Dendritic cell treated with granulocyte-macrophage colony-stimulating factor and Interleukin-4, amounts not matched to agents 40 ng/mL and 50 ng/mL, for 4 days (primary cell): ENCODE measurements at regions not wholly inside any gene's neighbourhood (a gene's known extent, or its start where the extent isn't known, plus 50 kb on each side); places are given as distances from the start of the nearest gene placed in this dataset.

ENCODE experiments used
- H3K27ac Mint-ChIP-seq: one replicate; pipeline ENCODE4 v1.8.0; 2022; ENCODE audit warnings: mild to moderate bottlenecking, mixed read lengths
- H3K27me3 Mint-ChIP-seq: one replicate; pipeline ENCODE4 v1.8.0; 2022; ENCODE audit warnings: mild to moderate bottlenecking, mixed read lengths
- H3K36me3 Mint-ChIP-seq: one replicate; pipeline ENCODE4 v1.8.0; 2022; ENCODE audit warnings: low read depth, mixed read lengths
- H3K4me1 Mint-ChIP-seq: one replicate; pipeline ENCODE4 v1.8.0; 2022; ENCODE audit warnings: low read depth, mixed read lengths
- H3K4me3 Mint-ChIP-seq: one replicate; pipeline ENCODE4 v1.8.0; 2022; ENCODE audit warnings: mild to moderate bottlenecking, moderate library complexity, mixed read lengths
- H3K9me3 Mint-ChIP-seq: one replicate; pipeline ENCODE4 v1.8.0; 2022; ENCODE audit warnings: mixed read lengths
- intact Hi-C: fragments of 100-400 bp; cut with micrococcal nuclease; formaldehyde crosslinking; loops from one replicate; pipeline ENCODE4 v1.15.0; 2022

DNA sequence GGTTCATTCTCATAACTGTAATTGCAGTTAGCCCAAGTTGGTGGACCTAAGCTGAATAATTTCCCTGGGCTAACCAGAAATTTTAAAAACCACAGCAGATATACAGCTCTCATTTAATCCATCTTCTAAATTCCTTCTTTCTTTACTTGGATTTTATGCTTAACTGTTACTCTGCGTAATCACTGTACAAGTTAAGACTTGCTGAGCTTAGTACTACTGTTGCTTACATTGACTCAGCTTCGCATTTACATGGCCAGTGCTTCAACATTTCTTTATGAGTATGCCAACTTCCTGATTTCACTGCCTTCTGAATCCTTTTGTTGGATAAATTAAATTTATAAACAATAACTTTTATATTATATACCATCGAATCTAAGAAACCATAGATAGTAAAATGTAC, 147.4 kb downstream of the SLC38A4 start:
- H3K27me3 Mint-ChIP-seq: no peaks in the 10 kb centered on the region
- H3K27ac Mint-ChIP-seq: no peak overlapping the region
- H3K36me3 Mint-ChIP-seq: no peaks in the 10 kb centered on the region
- H3K4me3 Mint-ChIP-seq: no peak overlapping the region
- intact Hi-C loops: loop anchor here (10.0 kb wide), 1 partner anchor 346 kb away; no protein-coding TSS in a partner anchor
- H3K4me1 Mint-ChIP-seq: peaks cover 6% of the 10 kb centered on the region
- H3K9me3 Mint-ChIP-seq: peaks cover 3% of the 10 kb centered on the region

DNA sequence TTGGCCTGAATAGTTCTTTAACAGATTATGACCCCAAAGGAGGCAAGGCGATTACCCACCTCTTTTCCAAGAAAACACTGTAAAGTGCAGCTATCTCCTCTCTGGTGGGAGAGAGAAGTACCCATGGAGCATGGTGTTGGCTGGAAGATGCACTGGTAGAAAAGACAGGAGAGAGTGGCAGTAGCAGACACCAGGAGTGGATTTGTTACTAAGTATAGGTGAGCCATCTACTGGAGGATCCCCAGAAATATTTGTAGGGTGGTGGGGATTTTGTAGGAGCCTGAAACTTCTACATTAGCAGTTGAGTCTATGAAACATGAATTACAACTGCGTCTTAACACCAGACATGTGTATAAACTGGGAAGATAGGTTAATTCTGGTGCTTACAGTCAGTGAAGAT, 148.0 kb downstream of the SLC38A4 start:
- H3K27me3 Mint-ChIP-seq: no peaks in the 10 kb centered on the region
- no peak overlapping the region for H3K27ac Mint-ChIP-seq
- no peaks in the 10 kb centered on the region for H3K9me3 Mint-ChIP-seq
- no peak overlapping the region for H3K4me3 Mint-ChIP-seq
- H3K4me1 Mint-ChIP-seq: peaks cover 6% of the 10 kb centered on the region
- no peaks in the 10 kb centered on the region for H3K36me3 Mint-ChIP-seq
- intact Hi-C loops: loop anchor here (10.0 kb wide), 1 partner anchor 347 kb away; no protein-coding TSS in a partner anchor

DNA sequence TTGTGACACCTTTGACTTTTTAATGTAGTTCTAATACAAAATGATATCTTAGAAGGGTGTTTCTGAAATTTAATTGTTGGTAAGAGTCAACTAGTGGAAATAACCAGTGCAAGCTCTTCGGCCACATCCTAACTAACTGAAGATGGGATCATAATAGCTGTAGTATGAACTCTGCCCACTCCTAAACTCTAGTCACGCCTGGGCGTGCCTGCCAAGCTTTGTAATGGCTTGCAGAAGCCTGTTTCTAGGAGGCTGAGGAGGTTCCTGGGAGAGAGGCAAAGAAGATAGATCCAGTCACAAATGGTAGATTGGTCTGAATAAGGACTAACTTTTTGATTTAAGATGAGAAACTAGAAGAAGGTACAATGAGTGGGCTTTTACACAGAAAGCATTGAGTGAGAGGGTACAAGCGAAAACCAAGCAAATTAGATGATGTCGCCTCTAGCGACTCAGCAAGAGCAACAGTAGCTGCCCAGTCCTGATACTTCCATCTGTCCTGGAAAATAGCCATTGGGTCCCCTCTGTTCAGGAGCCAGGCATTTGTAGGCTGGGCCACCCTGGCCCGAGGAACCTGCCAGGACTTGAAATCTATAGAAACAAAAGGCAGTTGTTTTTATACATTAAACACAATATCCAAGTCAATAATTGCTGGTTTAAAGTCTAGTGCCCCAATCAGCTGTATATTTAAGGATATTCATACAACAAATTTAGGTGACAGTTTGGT, 148.8 kb downstream of the SLC38A4 start:
- Mint-ChIP-seq H3K27ac (no peak overlapping the region), H3K4me3 (no peak overlapping the region), H3K36me3 (no peaks in the 10 kb centered on the region), H3K9me3 (no peaks in the 10 kb centered on the region), H3K4me1 (peaks cover 6% of the 10 kb centered on the region), H3K27me3 (no peaks in the 10 kb centered on the region)
- intact Hi-C loops: loop anchor here (10.0 kb wide), 1 partner anchor 348 kb away; no protein-coding TSS in a partner anchor

DNA sequence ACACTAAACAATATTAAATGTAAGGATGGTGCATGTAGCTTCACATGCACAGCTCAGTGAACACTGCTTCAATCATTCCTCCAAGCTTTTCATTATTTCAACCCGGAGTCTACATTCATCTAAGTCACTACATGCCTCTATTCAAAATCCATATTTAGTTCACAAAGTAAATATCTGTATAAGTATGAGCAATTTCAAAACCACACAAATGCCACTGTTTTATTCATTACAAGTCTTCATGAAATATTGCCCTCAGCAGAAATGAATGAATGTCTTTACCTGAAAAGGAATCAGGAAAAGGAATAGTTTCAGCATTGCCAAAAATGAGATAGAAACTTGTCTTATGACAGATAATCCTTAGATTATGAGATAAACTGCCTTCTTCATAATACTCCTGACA, 149.4 kb downstream of the SLC38A4 start:
- Mint-ChIP-seq H3K27me3 (no peaks in the 10 kb centered on the region), H3K36me3 (no peaks in the 10 kb centered on the region), H3K27ac (no peak overlapping the region), H3K9me3 (no peaks in the 10 kb centered on the region), H3K4me1 (peaks cover 6% of the 10 kb centered on the region), H3K4me3 (no peak overlapping the region)
- intact Hi-C loops: loop anchor here (10.0 kb wide), 1 partner anchor 348 kb away; no protein-coding TSS in a partner anchor

DNA sequence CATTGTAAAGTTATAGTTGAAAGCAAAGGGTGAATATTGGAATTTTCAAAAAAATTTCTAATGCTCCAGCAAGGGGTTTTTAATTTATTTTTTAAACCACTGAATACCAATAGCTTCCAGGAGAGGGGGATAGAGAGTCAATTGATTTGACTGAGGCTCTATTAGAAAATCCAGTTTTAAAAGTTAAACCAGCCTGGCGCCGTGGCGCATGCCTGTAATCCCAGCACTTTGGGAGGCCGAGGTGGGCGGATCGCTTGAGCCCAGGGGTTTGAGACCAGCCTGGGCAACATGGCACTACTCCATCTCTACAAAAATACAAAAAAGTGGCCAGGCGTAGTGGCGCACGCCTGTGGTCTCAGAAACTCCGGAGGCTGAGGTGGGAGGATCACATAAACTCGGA, 150.1 kb downstream of the SLC38A4 start:
- H3K4me1 Mint-ChIP-seq: peaks cover 6% of the 10 kb centered on the region
- H3K36me3 Mint-ChIP-seq: no peaks in the 10 kb centered on the region
- intact Hi-C loops: loop anchor here (1.0 to 10.0 kb wide), 2 partner anchors 259 to 349 kb away; no protein-coding TSS in a partner anchor
- no peaks in the 10 kb centered on the region for H3K9me3 Mint-ChIP-seq
- no peak overlapping the region for H3K4me3 Mint-ChIP-seq
- no peak overlapping the region for H3K27ac Mint-ChIP-seq
- H3K27me3 Mint-ChIP-seq: no peaks in the 10 kb centered on the region

DNA sequence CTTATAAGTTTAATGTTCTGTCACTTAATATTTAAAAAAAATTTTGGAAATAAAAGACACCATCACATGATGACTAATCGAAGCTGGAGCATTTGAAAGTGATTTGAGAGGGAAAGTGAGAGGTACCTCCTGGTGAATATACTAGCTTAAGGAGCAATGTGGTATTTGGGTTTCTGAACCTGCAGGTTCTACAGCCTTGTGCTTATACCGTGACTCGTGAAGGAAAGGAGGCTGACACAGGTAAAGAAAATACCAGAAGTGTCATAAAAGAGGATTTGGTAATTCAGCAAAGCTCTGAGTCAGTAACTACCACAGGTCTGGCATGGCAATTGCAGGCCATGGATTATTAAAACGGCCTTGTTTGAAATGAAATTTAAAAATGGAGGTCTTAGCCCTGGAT, 151.0 kb downstream of the SLC38A4 start:
- no peak overlapping the region for H3K27ac Mint-ChIP-seq
- intact Hi-C loops: loop anchor here (1.0 to 10.0 kb wide), 2 partner anchors 260 to 350 kb away; no protein-coding TSS in a partner anchor
- H3K27me3 Mint-ChIP-seq: no peaks in the 10 kb centered on the region
- no peaks in the 10 kb centered on the region for H3K9me3 Mint-ChIP-seq
- no peaks in the 10 kb centered on the region for H3K36me3 Mint-ChIP-seq
- no peak overlapping the region for H3K4me3 Mint-ChIP-seq
- H3K4me1 Mint-ChIP-seq: peaks cover 6% of the 10 kb centered on the region

DNA sequence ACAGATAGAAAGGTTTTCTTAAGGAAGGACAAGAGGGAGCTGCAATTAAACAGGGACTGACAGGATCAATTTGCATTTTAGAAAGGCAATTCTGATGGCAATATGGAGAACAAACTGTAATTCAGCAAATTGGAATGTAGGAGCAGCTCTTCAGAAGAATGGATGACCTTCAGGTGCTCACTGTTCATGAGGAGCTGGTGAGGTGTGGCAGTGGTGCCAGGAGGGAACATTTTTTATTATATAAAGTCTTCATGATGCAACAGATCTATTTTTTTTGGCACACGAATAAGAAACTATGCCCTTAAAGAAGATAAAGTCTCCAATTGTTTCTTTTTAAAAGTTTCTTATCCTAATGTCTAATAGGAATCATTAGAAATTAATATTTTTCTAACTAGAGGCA, 151.7 kb downstream of the SLC38A4 start:
- no peaks in the 10 kb centered on the region for H3K27me3 Mint-ChIP-seq
- H3K4me1 Mint-ChIP-seq: peaks cover 6% of the 10 kb centered on the region
- no peaks in the 10 kb centered on the region for H3K36me3 Mint-ChIP-seq
- no peak overlapping the region for H3K4me3 Mint-ChIP-seq
- no peak overlapping the region for H3K27ac Mint-ChIP-seq
- intact Hi-C loops: loop anchor here (10.0 kb wide), 1 partner anchor 351 kb away; no protein-coding TSS in a partner anchor
- no peaks in the 10 kb centered on the region for H3K9me3 Mint-ChIP-seq

DNA sequence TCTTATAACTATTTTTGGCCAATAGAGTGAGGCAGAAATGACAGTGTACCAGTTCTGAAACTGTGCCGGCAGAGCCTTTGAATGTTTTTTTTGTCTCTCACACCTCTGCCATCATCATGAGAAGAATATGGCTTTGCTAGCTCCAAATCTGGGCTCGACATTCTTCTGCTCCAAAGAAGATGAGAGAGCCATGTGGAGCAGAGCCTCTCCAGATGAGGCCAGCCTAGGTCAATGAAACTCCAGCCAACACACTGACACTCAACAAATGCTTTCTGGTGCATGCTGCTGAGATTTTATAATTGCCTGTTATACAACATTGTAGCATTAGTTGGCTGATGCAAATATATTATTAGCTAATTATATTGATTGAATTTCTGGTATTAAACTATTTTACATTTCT, 154.7 kb downstream of the SLC38A4 start:
- intact Hi-C loops: loop anchor here (10.0 kb wide), 1 partner anchor 354 kb away; no protein-coding TSS in a partner anchor

DNA sequence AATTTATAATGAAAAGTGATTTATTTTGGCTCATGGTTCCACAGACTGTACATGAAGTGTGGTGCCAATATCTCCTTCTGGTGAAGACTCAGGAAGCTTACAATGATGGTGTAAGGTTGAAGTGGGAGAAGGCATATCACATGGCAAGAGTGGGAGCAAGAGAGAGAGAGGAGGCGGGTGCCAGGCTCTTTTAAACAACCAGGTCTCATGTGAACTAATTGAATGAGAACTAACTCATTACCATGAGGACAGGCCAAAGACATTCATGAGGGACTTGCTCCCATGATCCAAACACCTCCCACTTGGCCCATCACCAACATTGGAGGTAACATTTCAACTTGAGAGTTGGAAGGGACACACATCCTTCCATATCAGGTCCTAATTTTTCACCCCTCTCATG, 155.2 kb downstream of the SLC38A4 start:
- Mint-ChIP-seq H3K27ac (no peak overlapping the region), H3K9me3 (no peaks in the 10 kb centered on the region), H3K4me3 (no peak overlapping the region), H3K4me1 (no peaks in the 10 kb centered on the region), H3K36me3 (no peaks in the 10 kb centered on the region), H3K27me3 (no peaks in the 10 kb centered on the region)
- intact Hi-C loops: loop anchor here (10.0 kb wide), 1 partner anchor 354 kb away; no protein-coding TSS in a partner anchor

More for the DNA sequence above, 154.7 kb downstream of the SLC38A4 start:
- Mint-ChIP-seq H3K9me3 (no peaks in the 10 kb centered on the region), H3K4me1 (no peaks in the 10 kb centered on the region), H3K4me3 (no peak overlapping the region), H3K27ac (no peak overlapping the region), H3K27me3 (no peaks in the 10 kb centered on the region), H3K36me3 (no peaks in the 10 kb centered on the region)

DNA sequence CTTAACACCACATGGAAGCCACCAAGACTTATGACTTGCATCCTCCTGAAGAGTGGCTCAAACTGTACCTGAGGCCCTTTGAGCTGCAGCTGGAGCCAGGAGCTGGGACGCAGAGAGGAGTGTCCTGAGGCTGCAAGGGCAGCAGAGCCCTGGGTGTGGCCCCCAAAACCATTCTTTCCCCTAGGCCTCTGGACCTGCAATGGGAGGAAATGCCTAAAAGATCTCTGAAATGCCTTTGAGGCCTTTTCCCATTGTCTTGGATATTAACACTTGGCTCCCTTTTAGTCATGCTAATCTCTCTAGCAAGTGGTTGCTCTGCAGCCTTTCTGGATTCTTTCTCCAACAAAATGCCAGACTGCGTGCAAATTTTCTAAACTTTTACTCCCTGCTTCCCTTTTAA, 156.1 kb downstream of the SLC38A4 start:
- intact Hi-C loops: loop anchor here (10.0 kb wide), 3 partner anchors 355 to 675 kb away; partner anchors contain the start of gene SCAF11
- Mint-ChIP-seq H3K36me3 (no peaks in the 10 kb centered on the region), H3K9me3 (no peaks in the 10 kb centered on the region), H3K4me3 (no peak overlapping the region), H3K27me3 (no peaks in the 10 kb centered on the region), H3K4me1 (peaks cover 4% of the 10 kb centered on the region), H3K27ac (no peak overlapping the region)

DNA sequence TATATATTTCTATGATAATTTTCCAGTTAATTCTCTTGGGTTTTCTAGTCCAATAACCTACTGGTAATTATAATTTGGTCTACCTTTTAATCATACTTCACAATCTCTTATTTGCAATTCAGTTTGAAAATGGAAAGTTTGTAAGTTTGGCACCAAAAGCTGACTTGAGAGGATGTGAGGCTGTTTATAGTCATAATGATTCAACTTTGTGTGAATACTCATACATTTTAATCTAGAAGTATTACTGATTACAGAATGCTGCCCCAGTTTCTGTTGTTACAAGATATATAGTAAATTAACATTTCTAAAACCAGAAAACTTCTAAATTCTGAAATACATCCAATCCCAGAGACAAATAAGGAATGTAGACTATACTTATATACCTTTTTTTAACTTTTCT, 158.2 kb downstream of the SLC38A4 start:
- no peak overlapping the region for H3K27ac Mint-ChIP-seq
- no peak overlapping the region for H3K4me3 Mint-ChIP-seq
- H3K4me1 Mint-ChIP-seq: peaks cover 6% of the 10 kb centered on the region
- intact Hi-C loops: loop anchor here (10.0 kb wide), 2 partner anchors 513 to 673 kb away; partner anchors contain the start of gene SCAF11
- H3K27me3 Mint-ChIP-seq: no peaks in the 10 kb centered on the region
- no peaks in the 10 kb centered on the region for H3K36me3 Mint-ChIP-seq
- no peaks in the 10 kb centered on the region for H3K9me3 Mint-ChIP-seq

DNA sequence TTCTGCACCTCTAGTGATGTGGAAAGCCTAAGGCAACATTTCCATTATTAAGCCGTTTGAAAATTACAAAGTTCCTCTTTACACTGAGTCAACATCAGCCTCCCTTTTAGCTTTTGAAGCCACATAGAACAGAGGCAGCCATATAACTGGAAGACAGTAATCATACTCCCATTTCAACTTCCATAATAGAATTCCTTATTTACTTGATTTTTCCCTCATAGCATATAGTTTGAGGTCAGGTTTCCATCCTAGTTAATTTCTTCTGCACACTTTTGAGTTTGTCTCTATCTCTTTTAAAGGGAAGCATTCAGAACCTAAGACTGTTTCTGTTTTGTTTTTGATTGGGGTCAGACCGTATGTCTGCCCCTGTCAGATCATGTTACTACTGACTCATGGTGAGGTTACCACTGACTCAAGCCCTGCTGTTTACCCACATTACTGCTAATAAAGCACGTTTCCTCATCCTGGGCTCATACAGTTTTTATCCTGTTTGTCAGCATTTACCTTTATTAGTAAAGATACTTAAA, 161.0 kb downstream of the SLC38A4 start:
- H3K27me3 Mint-ChIP-seq: no peaks in the 10 kb centered on the region
- no peaks in the 10 kb centered on the region for H3K9me3 Mint-ChIP-seq
- H3K27ac Mint-ChIP-seq: no peak overlapping the region
- H3K4me3 Mint-ChIP-seq: no peak overlapping the region
- intact Hi-C loops: loop anchor here (5.0 to 10.0 kb wide), 3 partner anchors 298 to 670 kb away; partner anchors contain the start of gene SCAF11
- no peaks in the 10 kb centered on the region for H3K36me3 Mint-ChIP-seq
- peaks cover 22% of the 10 kb centered on the region for H3K4me1 Mint-ChIP-seq

DNA sequence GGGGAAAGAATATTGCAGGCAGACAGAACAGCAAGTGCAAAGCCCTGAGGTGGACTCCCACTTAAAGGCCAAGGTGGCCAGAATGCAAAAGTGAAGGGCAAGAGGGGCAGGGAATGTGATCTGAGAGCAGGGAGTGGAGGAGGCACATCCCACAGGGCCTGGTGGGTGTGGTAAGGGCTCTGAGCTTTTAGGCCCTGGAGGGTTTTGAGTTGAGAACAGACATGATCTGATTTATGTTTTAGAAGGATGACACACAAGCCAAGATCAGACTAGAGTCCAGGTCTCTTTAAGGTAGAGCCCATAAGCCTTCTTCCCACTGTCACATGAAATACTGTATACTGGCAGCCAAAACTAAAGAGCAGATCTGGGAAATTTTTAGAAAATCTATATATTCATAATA, 162.5 kb downstream of the SLC38A4 start:
- Mint-ChIP-seq H3K27ac (no peak overlapping the region), H3K9me3 (no peaks in the 10 kb centered on the region), H3K27me3 (no peaks in the 10 kb centered on the region), H3K4me3 (no peak overlapping the region), H3K4me1 (peaks cover 33% of the 10 kb centered on the region), H3K36me3 (no peaks in the 10 kb centered on the region)
- intact Hi-C loops: loop anchor here (5.0 to 10.0 kb wide), 3 partner anchors 296 to 669 kb away; partner anchors contain the start of gene SCAF11
